LNCAP (cell line): ENCODE measurements at regions not wholly inside any gene's neighbourhood (a gene's known extent, or its start where the extent isn't known, plus 50 kb on each side); places are given as distances from the start of the nearest gene placed in this dataset.

Source experiments
- CTCF ChIP-seq: fragments of 450-650 bp; IDR thresholded peaks from 2 replicates; pipeline ENCODE4 v1.5.1; 2017; ENCODE audit warnings: mild to moderate bottlenecking

GRCh38 chr17:73856556-73856955, 212.3 kb upstream of the SDK2 start:
- no peak for TF ChIP-seq CTCF

GRCh38 chr17:73861543-73861942, 217.3 kb upstream of the SDK2 start:
- no peak for TF ChIP-seq CTCF

GRCh38 chr17:73863761-73864535, 219.7 kb upstream of the SDK2 start:
- TF ChIP-seq CTCF, result no peak

GRCh38 chr17:73865831-73866230, 221.6 kb upstream of the SDK2 start:
- no peak for TF ChIP-seq CTCF

GRCh38 chr17:73867056-73867455, 222.8 kb upstream of the SDK2 start:
- TF ChIP-seq CTCF, result no peak

GRCh38 chr17:73870068-73870467, 225.8 kb upstream of the SDK2 start:
- no peak for TF ChIP-seq CTCF

- no peak for TF ChIP-seq CTCF
These were observed 226.2 kb upstream of the SDK2 start for GRCh38 chr17:73870473-73870872.

- no peak for TF ChIP-seq CTCF
These were observed 228.6 kb upstream of the SDK2 start for GRCh38 chr17:73872816-73873215.
